ENCODE measurements at regions not wholly inside any gene's neighbourhood (a gene's known extent, or its start where the extent isn't known, plus 50 kb on each side); places are given as distances from the start of the nearest gene placed in this dataset.
A peak's percentile ranks its signal among the peaks of the same experiment; 100 is the strongest.

GRCh38 chr5:149438281-149438680 is 59.2 kb upstream of the IL17B start:
- intact Hi-C loops (cut with micrococcal nuclease), result no loop called here
- DNase-seq (ENCODE audit: unreplicated experiment), result no peak
- POLR2A ChIA-PET, result interaction anchor here (0.6 to 30.8 kb wide), 26 partner anchors 9 to 864 kb away, joined by 3 to 1058 read pairs (median 5); partner anchors contain the start of genes ARHGEF37, ARSI, CSNK1A1 and GRPEL2
- CTCF ChIA-PET, result interaction anchor here (0.8 to 21.8 kb wide), 13 partner anchors 16 to 182 kb away, joined by 3 to 662 read pairs (median 6); partner anchors contain the start of genes CSNK1A1 and IL17B
- no peak overlapping the region for H3K27ac Mint-ChIP-seq (ENCODE audit: low read depth, unreplicated experiment)
- no peaks in the 10 kb centered on the region for H3K27me3 Mint-ChIP-seq (ENCODE audit: insufficient read depth, unreplicated experiment)
- no TSS peak for BruUV-seq (replicated peaks)
- TF ChIP-seq, protein P1, sequence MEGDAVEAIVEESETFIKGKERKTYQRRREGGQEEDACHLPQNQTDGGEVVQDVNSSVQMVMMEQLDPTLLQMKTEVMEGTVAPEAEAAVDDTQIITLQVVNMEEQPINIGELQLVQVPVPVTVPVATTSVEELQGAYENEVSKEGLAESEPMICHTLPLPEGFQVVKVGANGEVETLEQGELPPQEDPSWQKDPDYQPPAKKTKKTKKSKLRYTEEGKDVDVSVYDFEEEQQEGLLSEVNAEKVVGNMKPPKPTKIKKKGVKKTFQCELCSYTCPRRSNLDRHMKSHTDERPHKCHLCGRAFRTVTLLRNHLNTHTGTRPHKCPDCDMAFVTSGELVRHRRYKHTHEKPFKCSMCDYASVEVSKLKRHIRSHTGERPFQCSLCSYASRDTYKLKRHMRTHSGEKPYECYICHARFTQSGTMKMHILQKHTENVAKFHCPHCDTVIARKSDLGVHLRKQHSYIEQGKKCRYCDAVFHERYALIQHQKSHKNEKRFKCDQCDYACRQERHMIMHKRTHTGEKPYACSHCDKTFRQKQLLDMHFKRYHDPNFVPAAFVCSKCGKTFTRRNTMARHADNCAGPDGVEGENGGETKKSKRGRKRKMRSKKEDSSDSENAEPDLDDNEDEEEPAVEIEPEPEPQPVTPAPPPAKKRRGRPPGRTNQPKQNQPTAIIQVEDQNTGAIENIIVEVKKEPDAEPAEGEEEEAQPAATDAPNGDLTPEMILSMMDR (IDR thresholded peaks at IDR 0.05; ENCODE audit: unreplicated experiment), result no peak
- no peak overlapping the region for H3K4me3 Mint-ChIP-seq (ENCODE audit: unreplicated experiment)
- no peaks in the 10 kb centered on the region for H3K9me3 Mint-ChIP-seq (ENCODE audit: unreplicated experiment)
- H3K4me1 Mint-ChIP-seq (ENCODE audit: insufficient read depth, unreplicated experiment), result peaks cover 45% of the 10 kb centered on the region
- H3K36me3 Mint-ChIP-seq (ENCODE audit: insufficient read depth, unreplicated experiment), result no peaks in the 10 kb centered on the region

DNA sequence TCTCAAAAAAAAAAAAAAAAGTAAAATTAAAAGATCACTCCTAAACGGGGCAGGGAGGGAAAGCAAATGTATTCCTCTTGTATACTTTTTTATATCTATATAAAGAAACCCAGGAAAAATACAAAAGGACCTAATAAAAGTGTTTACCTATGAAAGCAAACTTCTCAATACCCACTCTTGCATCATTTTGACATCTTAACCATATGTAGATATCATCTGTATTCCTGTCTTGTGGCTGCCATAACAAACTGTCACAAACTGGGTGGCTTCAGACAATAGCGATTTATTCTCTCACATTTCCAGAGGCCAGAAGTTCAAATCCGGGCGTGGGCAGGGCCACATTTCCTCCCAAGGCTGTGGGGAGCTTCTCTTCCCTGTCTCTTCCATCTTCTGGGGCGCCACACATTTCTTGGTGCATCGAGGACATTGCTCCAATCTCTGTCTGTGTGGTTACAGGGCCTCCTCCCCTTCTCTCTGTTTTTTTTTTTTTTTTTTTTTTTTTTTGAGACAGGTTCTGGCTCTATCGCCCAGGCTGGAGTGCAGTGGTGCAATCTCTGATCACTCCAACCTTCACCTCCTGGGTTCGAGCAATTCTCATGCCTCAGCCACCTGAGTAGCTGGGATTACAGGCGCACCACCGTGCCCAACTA is 58.4 kb upstream of the IL17B start:
- ChIA-PET CTCF (interaction anchor here (0.6 to 21.8 kb wide), 9 partner anchors 16 to 152 kb away, joined by 3 to 662 read pairs (median 6); partner anchors contain the start of genes CSNK1A1 and IL17B), POLR2A (interaction anchor here (0.9 to 30.8 kb wide), 9 partner anchors 8 to 145 kb away, joined by 3 to 1058 read pairs (median 21); partner anchors contain the start of genes ARHGEF37, CSNK1A1 and GRPEL2)
- no peak for DNase-seq (ENCODE audit: unreplicated experiment)
- Mint-ChIP-seq H3K4me1 (ENCODE audit: insufficient read depth, unreplicated experiment) (peaks cover 40% of the 10 kb centered on the region), H3K27me3 (ENCODE audit: insufficient read depth, unreplicated experiment) (no peaks in the 10 kb centered on the region), H3K4me3 (ENCODE audit: unreplicated experiment) (no peak overlapping the region), H3K9me3 (ENCODE audit: unreplicated experiment) (no peaks in the 10 kb centered on the region), H3K27ac (ENCODE audit: low read depth, unreplicated experiment) (no peak overlapping the region), H3K36me3 (ENCODE audit: insufficient read depth, unreplicated experiment) (no peaks in the 10 kb centered on the region)
- TF ChIP-seq, protein P1 (IDR thresholded peaks at IDR 0.05; ENCODE audit: unreplicated experiment), result no peak
- intact Hi-C loops (cut with micrococcal nuclease), result no loop called here
- no TSS peak for BruUV-seq (replicated peaks)

DNA sequence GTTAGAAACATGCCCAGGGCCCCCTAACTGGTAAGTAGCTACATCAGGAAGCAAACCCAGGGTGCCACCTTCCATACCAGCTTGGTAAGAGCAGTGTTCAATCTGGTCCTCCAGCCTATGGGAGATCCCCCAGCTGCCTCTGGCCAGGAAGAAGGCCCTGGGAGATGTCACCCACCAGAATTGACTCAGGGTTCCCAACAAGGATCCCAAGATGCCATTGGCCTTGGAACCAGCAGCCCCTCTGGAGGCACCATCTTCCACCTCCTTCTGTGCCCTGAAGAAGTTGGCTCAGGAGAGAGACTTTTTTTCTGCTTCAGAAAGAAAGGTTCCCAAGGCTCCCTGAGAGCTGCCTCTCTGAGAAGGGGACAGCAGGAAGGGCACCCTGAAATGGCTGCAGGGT is 56.6 kb upstream of the IL17B start:
- TF ChIP-seq, protein P1 (IDR thresholded peaks at IDR 0.05; ENCODE audit: unreplicated experiment), result no peak
- ChIA-PET POLR2A (interaction anchor here (0.7 to 2.8 kb wide), 8 partner anchors 37 to 146 kb away, joined by 3 to 11 read pairs (median 5); partner anchors contain the start of genes ARHGEF37 and CSNK1A1), CTCF (interaction anchor here (0.7 to 21.8 kb wide), 40 partner anchors 7 to 522 kb away, joined by 3 to 662 read pairs (median 7); partner anchors contain the start of genes CSNK1A1 and IL17B)
- no peak overlapping the region for H3K4me3 Mint-ChIP-seq (ENCODE audit: unreplicated experiment)
- intact Hi-C loops (cut with micrococcal nuclease), result no loop called here
- H3K27ac Mint-ChIP-seq (ENCODE audit: low read depth, unreplicated experiment), result peak overlapping the region; percentile 3
- H3K4me1 Mint-ChIP-seq (ENCODE audit: insufficient read depth, unreplicated experiment), result peaks cover 26% of the 10 kb centered on the region
- no peaks in the 10 kb centered on the region for H3K36me3 Mint-ChIP-seq (ENCODE audit: insufficient read depth, unreplicated experiment)
- H3K9me3 Mint-ChIP-seq (ENCODE audit: unreplicated experiment), result no peaks in the 10 kb centered on the region
- DNase-seq (ENCODE audit: unreplicated experiment), result no peak
- no peaks in the 10 kb centered on the region for H3K27me3 Mint-ChIP-seq (ENCODE audit: insufficient read depth, unreplicated experiment)
- no TSS peak for BruUV-seq (replicated peaks)

DNA sequence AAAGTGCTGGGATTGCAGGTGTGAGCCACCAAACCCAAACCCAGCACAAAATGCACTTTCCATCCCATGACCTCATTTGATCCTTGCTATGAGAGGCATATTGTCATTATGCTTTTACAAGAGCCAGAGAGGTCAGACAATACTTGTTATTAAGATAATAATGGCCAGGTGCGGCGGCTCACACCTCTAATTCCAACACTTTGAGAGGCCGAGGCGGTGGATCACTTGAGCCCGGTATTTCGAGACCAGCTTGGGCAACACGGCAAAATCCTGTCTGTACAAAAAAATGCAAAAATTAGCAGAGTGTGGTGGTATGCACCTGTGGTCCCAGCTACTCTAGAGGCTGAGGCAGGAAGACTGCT is 55.9 kb upstream of the IL17B start:
- no peaks in the 10 kb centered on the region for H3K9me3 Mint-ChIP-seq (ENCODE audit: unreplicated experiment)
- H3K4me1 Mint-ChIP-seq (ENCODE audit: insufficient read depth, unreplicated experiment), result peaks cover 19% of the 10 kb centered on the region
- H3K36me3 Mint-ChIP-seq (ENCODE audit: insufficient read depth, unreplicated experiment), result no peaks in the 10 kb centered on the region
- no peak overlapping the region for H3K27ac Mint-ChIP-seq (ENCODE audit: low read depth, unreplicated experiment)
- H3K27me3 Mint-ChIP-seq (ENCODE audit: insufficient read depth, unreplicated experiment), result no peaks in the 10 kb centered on the region
- DNase-seq (ENCODE audit: unreplicated experiment), result no peak
- BruUV-seq (replicated peaks), result no TSS peak
- ChIA-PET CTCF (interaction anchor here (0.6 to 21.8 kb wide), 45 partner anchors 7 to 296 kb away, joined by 3 to 662 read pairs (median 7); partner anchors contain the start of genes ARHGEF37, CSNK1A1 and IL17B), POLR2A (interaction anchor here (0.9 to 2.8 kb wide), 9 partner anchors 11 to 147 kb away, joined by 3 to 11 read pairs (median 5); partner anchors contain the start of genes ARHGEF37 and CSNK1A1)
- intact Hi-C loops (cut with micrococcal nuclease), result no loop called here
- TF ChIP-seq, protein P1 (IDR thresholded peaks at IDR 0.05; ENCODE audit: unreplicated experiment), result no peak
- H3K4me3 Mint-ChIP-seq (ENCODE audit: unreplicated experiment), result no peak overlapping the region
